RWPE1 (cell line): ENCODE measurements at regions not wholly inside any gene's neighbourhood (a gene's known extent, or its start where the extent isn't known, plus 50 kb on each side); places are given as distances from the start of the nearest gene placed in this dataset.
A peak's percentile ranks its signal among the peaks of the same experiment; 100 is the strongest.

ENCODE experiments used
- CTCF ChIA-PET: fragments of 350-600 bp; sonication (Branson Sonifier 250); formaldehyde crosslinking; extraction: SDS; loops from one replicate; lab custom pipeline; 2021; lab: Yijun Ruan, JAX
- POLR2A ChIA-PET: fragments of 400-600 bp; formaldehyde crosslinking; extraction: SDS; loops from one replicate; lab custom pipeline; 2020; ENCODE audit warnings: antibody characterized with exemption; ENCODE audit not compliant: low non-redundant PET; lab: Yijun Ruan, JAX
- DNase-seq: peaks from one replicate; pipeline ENCODE4 v3.0.0; 2012; ENCODE audit warnings: low spot score
- H3K27ac ChIP-seq: fragments of 450-650 bp; 2 replicates; pipeline ENCODE4 v1.5.1; 2017
- CTCF ChIP-seq: fragments of 450-650 bp; conservative IDR thresholded peaks from 2 replicates; pipeline ENCODE4 v1.5.1; 2017; ENCODE audit warnings: low read depth, mild to moderate bottlenecking

GRCh38 chr2:128925631-128926030 is 607.0 kb upstream of the HS6ST1 start:
- H3K27ac ChIP-seq, result no peak overlapping the region
- ChIA-PET CTCF (no interaction called here), POLR2A (no interaction called here)
- DNase-seq, result no peak
- TF ChIP-seq CTCF, result no peak

- H3K27ac ChIP-seq, result no peak overlapping the region
- ChIA-PET CTCF (no interaction called here), POLR2A (no interaction called here)
- no peak for TF ChIP-seq CTCF
- DNase-seq, result no peak
These were observed 611.4 kb upstream of the HS6ST1 start for GRCh38 chr2:128930101-128930500.

GRCh38 chr2:128940378-128940777 is 621.7 kb upstream of the HS6ST1 start:
- DNase-seq, result no peak
- TF ChIP-seq CTCF, result no peak
- ChIA-PET CTCF (no interaction called here), POLR2A (no interaction called here)
- no peak overlapping the region for H3K27ac ChIP-seq

- POLR2A ChIA-PET, result no interaction called here
- no peak for DNase-seq
- H3K27ac ChIP-seq, result no peak overlapping the region
- CTCF ChIA-PET, result interaction anchor here (0.7 kb wide), 1 partner anchor 21 kb away, joined by 3 read pairs; no protein-coding TSS in a partner anchor
- TF ChIP-seq CTCF, result no peak
These were observed 623.1 kb upstream of the HS6ST1 start for GRCh38 chr2:128941751-128942150.

GRCh38 chr2:128949360-128949759 is 630.7 kb upstream of the HS6ST1 start:
- TF ChIP-seq CTCF, result no peak
- CTCF ChIA-PET, result no interaction called here
- no peak overlapping the region for H3K27ac ChIP-seq
- peak; percentile 28 for DNase-seq
- POLR2A ChIA-PET, result no interaction called here

GRCh38 chr2:128950758-128951157 is 632.1 kb upstream of the HS6ST1 start:
- no peak overlapping the region for H3K27ac ChIP-seq
- CTCF ChIA-PET, result no interaction called here
- no peak for DNase-seq
- no peak for TF ChIP-seq CTCF
- POLR2A ChIA-PET, result no interaction called here

- no peak overlapping the region for H3K27ac ChIP-seq
- CTCF ChIA-PET, result no interaction called here
- POLR2A ChIA-PET, result no interaction called here
- no peak for TF ChIP-seq CTCF
- DNase-seq, result no peak
These were observed 639.6 kb upstream of the HS6ST1 start for GRCh38 chr2:128958241-128958640.
